ENCODE measurements at regions not wholly inside any gene's neighbourhood (a gene's known extent, or its start where the extent isn't known, plus 50 kb on each side); places are given as distances from the start of the nearest gene placed in this dataset.

- TF ChIP-seq POLR2AphosphoS5 (IDR thresholded peaks at IDR 0.05; ENCODE audit: low read depth, low read length) (no peak), TAF1 (IDR thresholded peaks at IDR 0.05; ENCODE audit: low read depth, low read length) (no peak), PAX5 (IDR thresholded peaks at IDR 0.05; ENCODE audit: insufficient read depth, low read length, severe bottlenecking) (no peak), POLR2A (IDR thresholded peaks at IDR 0.05; ENCODE audit: low read depth, low read length) (no peak), POU2F2 (IDR thresholded peaks at IDR 0.05; ENCODE audit: low read depth, low read length) (no peak), SPI1 (IDR thresholded peaks at IDR 0.05; ENCODE audit: low read depth, low read length) (no peak)
These were observed 241.5 kb upstream of the NRIP1 start for GRCh38 chr21:15306271-15306670.
